ENCODE measurements at regions not wholly inside any gene's neighbourhood (a gene's known extent, or its start where the extent isn't known, plus 50 kb on each side); places are given as distances from the start of the nearest gene placed in this dataset.
"Not testable (repeated sequence)": the region's sequence is repeated elsewhere in the genome, so short reads cannot be mapped to it uniquely, and the experiment has no call there.

GRCh38 chr20:26276554-26277210 lies 580.0 kb upstream of the ZNF337 start:
- no peak overlapping the region for H3K9ac ChIP-seq (ENCODE audit: insufficient read depth in 1 of 2, low read length in 2 of 2)

GRCh38 chr20:26268762-26269161 lies 572.1 kb upstream of the ZNF337 start:
- H3K4me1 ChIP-seq (ENCODE audit: control insufficient read depth in 5 of 5, insufficient read depth in 5 of 5, low read length in 5 of 5); H3K27me3 ChIP-seq (ENCODE audit: control insufficient read depth in 3 of 3, insufficient read depth in 3 of 3, low read length in 2 of 3); H3K9ac ChIP-seq (ENCODE audit: insufficient read depth in 1 of 2, low read length in 2 of 2); H3K9me3 ChIP-seq (ENCODE audit: control insufficient read depth in 4 of 4, insufficient read depth in 3 of 4, low read length in 3 of 4); DNase-seq; H3K27ac ChIP-seq (ENCODE audit: low read depth in 1 of 2, low read length in 1 of 2); H3K36me3 ChIP-seq (ENCODE audit: control insufficient read depth in 4 of 4, insufficient read depth in 4 of 4, low read length in 4 of 4); ATAC-seq (ENCODE audit: insufficient read depth, low FRiP score); H3K4me3 ChIP-seq: not testable (repeated sequence)
- 82 to 83% methylated on average over 3 of the region's 3 CpGs for WGBS, 2 donors

More at GRCh38 chr20:26276554-26277210, 580.0 kb upstream of the ZNF337 start:
- H3K27me3 ChIP-seq (ENCODE audit: control insufficient read depth in 3 of 3, insufficient read depth in 3 of 3, low read length in 2 of 3) = no peaks in the 10 kb centered on the region
- H3K9me3 ChIP-seq (ENCODE audit: control insufficient read depth in 4 of 4, insufficient read depth in 3 of 4, low read length in 3 of 4) = peaks cover 0 to 12% (median 0%) of the 10 kb centered on the region in 4 donors
- peaks cover 0 to 2% (median 0%) of the 10 kb centered on the region in 5 donors for H3K4me1 ChIP-seq (ENCODE audit: control insufficient read depth in 5 of 5, insufficient read depth in 5 of 5, low read length in 5 of 5)
- WGBS, 2 donors = 27 to 32% methylated on average over 29 of the region's 29 CpGs
- no peak overlapping the region for H3K27ac ChIP-seq (ENCODE audit: low read depth in 1 of 2, low read length in 1 of 2)
- ATAC-seq (ENCODE audit: insufficient read depth, low FRiP score) = no peak
- no peak for TF ChIP-seq CTCF (IDR thresholded peaks at IDR 0.05; ENCODE audit: control extremely low read depth, extremely low read depth)
- peak; percentile 1 to 20 (median 13) for DNase-seq
- no peaks in the 10 kb centered on the region for H3K36me3 ChIP-seq (ENCODE audit: control insufficient read depth in 4 of 4, insufficient read depth in 4 of 4, low read length in 4 of 4)
- H3K4me3 ChIP-seq = no peak overlapping the region

GRCh38 chr20:26260925-26261324 lies 564.3 kb upstream of the ZNF337 start:
- H3K27ac ChIP-seq (ENCODE audit: low read depth in 1 of 2, low read length in 1 of 2); H3K4me1 ChIP-seq (ENCODE audit: control insufficient read depth in 5 of 5, insufficient read depth in 5 of 5, low read length in 5 of 5); H3K4me3 ChIP-seq; H3K27me3 ChIP-seq (ENCODE audit: control insufficient read depth in 3 of 3, insufficient read depth in 3 of 3, low read length in 2 of 3); DNase-seq; ATAC-seq (ENCODE audit: insufficient read depth, low FRiP score); H3K36me3 ChIP-seq (ENCODE audit: control insufficient read depth in 4 of 4, insufficient read depth in 4 of 4, low read length in 4 of 4); H3K9me3 ChIP-seq (ENCODE audit: control insufficient read depth in 4 of 4, insufficient read depth in 3 of 4, low read length in 3 of 4); H3K9ac ChIP-seq (ENCODE audit: insufficient read depth in 1 of 2, low read length in 2 of 2): not testable (repeated sequence)
- 65 to 74% methylated on average over 2 of the region's 2 CpGs for WGBS, 2 donors

DNA sequence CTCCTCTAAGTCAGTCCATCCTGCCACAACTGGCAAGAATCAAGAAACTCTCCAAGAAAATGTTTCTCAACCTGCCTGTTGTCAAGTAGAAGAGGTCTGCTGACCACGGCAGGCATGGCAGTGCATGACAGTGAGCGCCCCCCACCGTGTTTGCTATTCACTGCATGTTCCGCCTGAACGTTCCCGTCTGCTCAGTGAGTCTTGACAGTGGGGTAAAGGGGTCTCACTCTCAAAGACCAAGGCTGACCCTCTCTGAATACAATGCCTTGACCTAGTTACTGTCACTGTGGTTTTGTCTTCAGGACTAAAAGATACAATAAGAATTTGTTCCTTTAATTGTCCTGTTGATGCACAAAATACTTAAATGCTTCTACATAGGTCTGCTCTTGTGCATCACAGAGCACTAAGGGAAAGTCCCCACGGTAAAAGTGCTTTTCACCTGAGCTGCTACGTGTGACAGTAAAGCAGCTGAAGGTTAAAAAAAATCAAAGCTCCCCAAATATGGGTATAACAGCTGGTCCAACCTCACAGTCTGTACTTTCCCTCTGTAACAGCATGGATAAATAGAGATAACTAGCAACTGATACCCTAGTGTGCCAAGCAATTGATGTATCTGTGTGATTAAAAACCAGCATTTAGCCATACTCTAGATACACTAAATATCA lies 555.8 kb upstream of the ZNF337 start:
- H3K27ac ChIP-seq (ENCODE audit: low read depth in 1 of 2, low read length in 1 of 2); H3K4me1 ChIP-seq (ENCODE audit: control insufficient read depth in 5 of 5, insufficient read depth in 5 of 5, low read length in 5 of 5); H3K9ac ChIP-seq (ENCODE audit: insufficient read depth in 1 of 2, low read length in 2 of 2); H3K9me3 ChIP-seq (ENCODE audit: control insufficient read depth in 4 of 4, insufficient read depth in 3 of 4, low read length in 3 of 4); H3K4me3 ChIP-seq; DNase-seq; ATAC-seq (ENCODE audit: insufficient read depth, low FRiP score); H3K27me3 ChIP-seq (ENCODE audit: control insufficient read depth in 3 of 3, insufficient read depth in 3 of 3, low read length in 2 of 3); H3K36me3 ChIP-seq (ENCODE audit: control insufficient read depth in 4 of 4, insufficient read depth in 4 of 4, low read length in 4 of 4): not testable (repeated sequence)
- 65 to 69% methylated on average over 8 of the region's 8 CpGs for WGBS, 2 donors

- not testable (repeated sequence) for H3K4me1 ChIP-seq (ENCODE audit: control insufficient read depth in 5 of 5, insufficient read depth in 5 of 5, low read length in 5 of 5); ATAC-seq (ENCODE audit: insufficient read depth, low FRiP score)
- 94 to 95% methylated on average over 29 of the region's 29 CpGs for WGBS, 2 donors
Measured at GRCh38 chr20:26251376-26251775, 554.7 kb upstream of the ZNF337 start.

GRCh38 chr20:26250249-26251114 lies 553.8 kb upstream of the ZNF337 start:
- not testable (repeated sequence) for DNase-seq; H3K27ac ChIP-seq (ENCODE audit: low read depth in 1 of 2, low read length in 1 of 2); H3K36me3 ChIP-seq (ENCODE audit: control insufficient read depth in 4 of 4, insufficient read depth in 4 of 4, low read length in 4 of 4); H3K9ac ChIP-seq (ENCODE audit: insufficient read depth in 1 of 2, low read length in 2 of 2); H3K9me3 ChIP-seq (ENCODE audit: control insufficient read depth in 4 of 4, insufficient read depth in 3 of 4, low read length in 3 of 4); H3K4me1 ChIP-seq (ENCODE audit: control insufficient read depth in 5 of 5, insufficient read depth in 5 of 5, low read length in 5 of 5); H3K27me3 ChIP-seq (ENCODE audit: control insufficient read depth in 3 of 3, insufficient read depth in 3 of 3, low read length in 2 of 3); ATAC-seq (ENCODE audit: insufficient read depth, low FRiP score); H3K4me3 ChIP-seq
- 92 to 93% methylated on average over 26 of the region's 26 CpGs for WGBS, 2 donors

More at GRCh38 chr20:26251376-26251775, 554.7 kb upstream of the ZNF337 start:
- not testable (repeated sequence) for H3K9me3 ChIP-seq (ENCODE audit: control insufficient read depth in 4 of 4, insufficient read depth in 3 of 4, low read length in 3 of 4); DNase-seq; H3K9ac ChIP-seq (ENCODE audit: insufficient read depth in 1 of 2, low read length in 2 of 2); H3K27me3 ChIP-seq (ENCODE audit: control insufficient read depth in 3 of 3, insufficient read depth in 3 of 3, low read length in 2 of 3); H3K36me3 ChIP-seq (ENCODE audit: control insufficient read depth in 4 of 4, insufficient read depth in 4 of 4, low read length in 4 of 4); H3K4me3 ChIP-seq; H3K27ac ChIP-seq (ENCODE audit: low read depth in 1 of 2, low read length in 1 of 2)
